PC-9 (cell line): ENCODE measurements at regions not wholly inside any gene's neighbourhood (a gene's known extent, or its start where the extent isn't known, plus 50 kb on each side); places are given as distances from the start of the nearest gene placed in this dataset.
A peak's percentile ranks its signal among the peaks of the same experiment; 100 is the strongest.
"Not testable (repeated sequence)": the region's sequence is repeated elsewhere in the genome, so short reads cannot be mapped to it uniquely, and the experiment has no call there.

ENCODE experiments used
- BruUV-seq: library from RNA; stranded (reverse); fragments of 400-500 nt; replicated peaks from 2 replicates; lab custom pipeline; 2021; lab: Mats Ljungman, UMichigan
- CTCF ChIA-PET: fragments of 300-600 bp; sonication (Branson Sonifier 250); formaldehyde crosslinking; loops from one replicate; lab custom pipeline; 2022; ENCODE audit warnings: antibody characterized with exemption; lab: Charles Lee
- POLR2A ChIA-PET: fragments of 300-600 bp; sonication (Branson Sonifier 250); formaldehyde crosslinking; loops from one replicate; lab custom pipeline; 2022; ENCODE audit warnings: antibody characterized with exemption; ENCODE audit not compliant: unreplicated experiment; lab: Charles Lee
- DNase-seq, 2 experiments: peaks; one replicate each; pipeline versions ENCODE4 v3.0.0 to v3.0.0-alpha.2; 2015 to 2022; ENCODE audit warnings: mixed read lengths in 1 of 2
- H2AFZ ChIP-seq: fragments of 200-600 bp; sonication (generic); 2 replicates; pipeline ENCODE4 v1.8.1; 2017; ENCODE audit warnings: antibody characterized with exemption
- H3F3A ChIP-seq: fragments of 200-600 bp; sonication (generic); 2 replicates; pipeline ENCODE4 v1.8.1; 2017; ENCODE audit warnings: antibody characterized with exemption, mild to moderate bottlenecking, low read depth; ENCODE audit not compliant: insufficient read depth
- H3K27ac ChIP-seq: fragments of 200-600 bp; sonication (generic); 2 replicates; pipeline ENCODE4 v1.6.1; 2016; ENCODE audit warnings: mixed run types
- H3K27me3 ChIP-seq: fragments of 200-600 bp; sonication (generic); 2 replicates; pipeline ENCODE4 v1.6.1; 2016; ENCODE audit warnings: low read depth, mixed run types; ENCODE audit not compliant: insufficient read depth
- H3K36me3 ChIP-seq: fragments of 200-600 bp; sonication (generic); 2 replicates; pipeline ENCODE4 v1.6.1; 2016; ENCODE audit warnings: low read depth, mixed run types
- H3K4me1 ChIP-seq: fragments of 200-600 bp; sonication (generic); replicated peaks from 2 replicates; pipeline ENCODE4 v1.6.1; 2016; ENCODE audit warnings: mixed run types; ENCODE audit not compliant: insufficient read depth
- H3K4me2 ChIP-seq: fragments of 200-600 bp; sonication (generic); 2 replicates; pipeline ENCODE4 v1.6.1; 2017; ENCODE audit warnings: mixed run types
- H3K4me3 ChIP-seq: fragments of 200-600 bp; sonication (generic); 2 replicates; pipeline ENCODE4 v1.6.1; 2016; ENCODE audit warnings: mixed run types
- H3K79me2 ChIP-seq: fragments of 200-600 bp; sonication (generic); 2 replicates; pipeline ENCODE4 v1.6.1; 2017; ENCODE audit warnings: low read depth, mixed run types
- H3K9me2 ChIP-seq: fragments of 200-600 bp; sonication (generic); 2 replicates; pipeline ENCODE4 v1.8.1; 2017; ENCODE audit warnings: mild to moderate bottlenecking; ENCODE audit not compliant: insufficient read depth
- H3K9me3 ChIP-seq: fragments of 200-600 bp; sonication (generic); 2 replicates; pipeline ENCODE4 v1.8.1; 2016; ENCODE audit warnings: low read depth; ENCODE audit not compliant: insufficient read depth
- H4K20me1 ChIP-seq: fragments of 200-600 bp; sonication (generic); 2 replicates; pipeline ENCODE4 v1.8.1; 2017; ENCODE audit not compliant: insufficient read depth
- EZH2 ChIP-seq: fragments of 200-600 bp; sonication (generic); IDR thresholded peaks from 2 replicates; pipeline ENCODE4 v1.8.0; 2017; ENCODE audit warnings: antibody characterized with exemption, low read depth
- intact Hi-C: fragments of 100-400 bp; cut with micrococcal nuclease; formaldehyde crosslinking; loops from one replicate; pipeline ENCODE4 v1.10.0; 2022; ENCODE audit not compliant: unreplicated experiment
- TF ChIP-seq, protein P1 (sequence below): fragments of 200-600 bp; sonication (generic); conservative IDR thresholded peaks from 2 replicates; pipeline ENCODE4 v1.6.1; 2017; ENCODE audit warnings: mixed run types, antibody characterized with exemption, mild to moderate bottlenecking, moderate library complexity

DNA sequence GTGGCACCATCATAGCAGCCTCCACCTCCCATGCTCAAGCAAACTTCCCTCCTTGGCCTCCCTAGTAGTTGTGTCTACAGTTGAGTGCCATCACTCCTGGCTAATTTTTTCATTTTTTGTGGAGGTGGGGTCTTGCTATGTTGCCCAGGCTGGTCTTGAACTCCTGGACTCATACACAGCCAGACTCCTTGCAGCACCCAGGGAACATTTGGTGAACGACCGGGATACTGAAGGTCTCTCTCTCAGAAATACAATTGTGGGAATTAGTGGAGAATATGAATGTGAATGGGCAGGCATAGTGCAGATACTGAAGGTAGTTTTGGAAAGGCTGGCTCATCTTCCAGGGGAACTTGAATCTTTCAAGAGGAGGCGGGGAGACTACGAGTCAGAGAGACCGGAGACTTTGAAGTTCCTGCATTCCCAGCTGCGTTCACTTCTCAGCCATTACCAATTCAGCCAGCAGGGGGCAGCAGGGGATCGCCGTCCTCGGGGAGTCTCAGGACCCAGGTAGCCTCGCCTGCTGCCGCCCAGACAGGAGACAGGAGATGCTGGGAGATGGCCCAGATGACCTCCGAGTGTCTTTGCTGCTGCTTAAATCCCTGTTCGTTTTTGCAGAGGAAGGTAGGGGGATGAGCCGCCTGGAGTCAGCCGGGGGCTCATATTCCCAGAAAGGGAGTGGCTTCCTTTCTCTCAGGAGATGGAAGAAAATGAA lies 68.6 kb downstream of the HAPSTR1 start:
- Histone ChIP-seq H2AFZ (no peak overlapping the region), H3K27me3 (peaks cover 6% of the 10 kb centered on the region; the same call in 1 of the 2 replicates), H4K20me1 (no peaks in the 10 kb centered on the region), H3K4me1 (no peaks in the 10 kb centered on the region), H3K9me3 (no peaks in the 10 kb centered on the region), H3F3A (no peaks in the 10 kb centered on the region), H3K27ac (no peak overlapping the region), H3K79me2 (no peaks in the 10 kb centered on the region), H3K36me3 (no peaks in the 10 kb centered on the region), H3K4me2 (no peak overlapping the region), H3K9me2 (no peaks in the 10 kb centered on the region), H3K4me3 (no peak overlapping the region)
- ChIA-PET CTCF (interaction anchor here (0.6 kb wide), 3 partner anchors 108 to 397 kb away, joined by 3 to 6 read pairs (median 4); no protein-coding TSS in a partner anchor), POLR2A (no interaction called here)
- TF ChIP-seq, protein P1, sequence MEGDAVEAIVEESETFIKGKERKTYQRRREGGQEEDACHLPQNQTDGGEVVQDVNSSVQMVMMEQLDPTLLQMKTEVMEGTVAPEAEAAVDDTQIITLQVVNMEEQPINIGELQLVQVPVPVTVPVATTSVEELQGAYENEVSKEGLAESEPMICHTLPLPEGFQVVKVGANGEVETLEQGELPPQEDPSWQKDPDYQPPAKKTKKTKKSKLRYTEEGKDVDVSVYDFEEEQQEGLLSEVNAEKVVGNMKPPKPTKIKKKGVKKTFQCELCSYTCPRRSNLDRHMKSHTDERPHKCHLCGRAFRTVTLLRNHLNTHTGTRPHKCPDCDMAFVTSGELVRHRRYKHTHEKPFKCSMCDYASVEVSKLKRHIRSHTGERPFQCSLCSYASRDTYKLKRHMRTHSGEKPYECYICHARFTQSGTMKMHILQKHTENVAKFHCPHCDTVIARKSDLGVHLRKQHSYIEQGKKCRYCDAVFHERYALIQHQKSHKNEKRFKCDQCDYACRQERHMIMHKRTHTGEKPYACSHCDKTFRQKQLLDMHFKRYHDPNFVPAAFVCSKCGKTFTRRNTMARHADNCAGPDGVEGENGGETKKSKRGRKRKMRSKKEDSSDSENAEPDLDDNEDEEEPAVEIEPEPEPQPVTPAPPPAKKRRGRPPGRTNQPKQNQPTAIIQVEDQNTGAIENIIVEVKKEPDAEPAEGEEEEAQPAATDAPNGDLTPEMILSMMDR = peak; percentile 96
- no peak for TF ChIP-seq EZH2
- intact Hi-C loops = loop anchor here (1.0 kb wide), 2 partner anchors 1349 to 1577 kb away; no protein-coding TSS in a partner anchor
- no TSS peak for BruUV-seq
- DNase-seq = peak; percentile 45 to 86

DNA sequence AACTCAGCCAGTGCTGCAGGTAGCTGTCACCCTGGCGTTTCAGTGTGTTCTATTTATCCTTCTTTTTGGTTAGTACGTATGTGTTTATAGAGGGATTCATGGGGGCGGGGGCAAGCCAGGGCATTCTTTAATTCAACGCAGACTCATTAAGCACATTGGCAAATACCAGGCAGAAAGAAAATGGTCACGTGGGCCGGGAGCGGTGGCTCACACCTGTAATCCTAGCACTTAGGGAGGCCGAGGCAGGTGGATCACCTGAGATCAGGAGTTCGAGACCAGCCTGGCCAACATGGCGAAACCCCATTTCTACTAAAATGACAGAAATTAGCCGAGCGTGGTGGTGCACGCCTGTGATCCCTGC lies 69.1 kb downstream of the HAPSTR1 start:
- no TSS peak for BruUV-seq
- no peak overlapping the region for H3K4me3 ChIP-seq
- POLR2A ChIA-PET = no interaction called here
- no peaks in the 10 kb centered on the region for H3K4me1 ChIP-seq
- H2AFZ ChIP-seq = no peak overlapping the region
- DNase-seq = no peak
- H3K9me2 ChIP-seq = no peaks in the 10 kb centered on the region
- no peaks in the 10 kb centered on the region for H3F3A ChIP-seq
- H3K36me3 ChIP-seq = no peaks in the 10 kb centered on the region
- H3K9me3 ChIP-seq = no peaks in the 10 kb centered on the region
- intact Hi-C loops = loop anchor here (1.0 kb wide), 2 partner anchors 1349 to 1577 kb away; no protein-coding TSS in a partner anchor
- H3K27me3 ChIP-seq = peaks cover 10% of the 10 kb centered on the region
- CTCF ChIA-PET = interaction anchor here (0.6 kb wide), 2 partner anchors 108 to 398 kb away, joined by 3 to 6 read pairs; no protein-coding TSS in a partner anchor
- H3K27ac ChIP-seq = no peak overlapping the region
- no peak for TF ChIP-seq EZH2
- TF ChIP-seq, protein P1 = no peak
- no peaks in the 10 kb centered on the region for H3K79me2 ChIP-seq
- H3K4me2 ChIP-seq = no peak overlapping the region
- no peaks in the 10 kb centered on the region for H4K20me1 ChIP-seq

DNA sequence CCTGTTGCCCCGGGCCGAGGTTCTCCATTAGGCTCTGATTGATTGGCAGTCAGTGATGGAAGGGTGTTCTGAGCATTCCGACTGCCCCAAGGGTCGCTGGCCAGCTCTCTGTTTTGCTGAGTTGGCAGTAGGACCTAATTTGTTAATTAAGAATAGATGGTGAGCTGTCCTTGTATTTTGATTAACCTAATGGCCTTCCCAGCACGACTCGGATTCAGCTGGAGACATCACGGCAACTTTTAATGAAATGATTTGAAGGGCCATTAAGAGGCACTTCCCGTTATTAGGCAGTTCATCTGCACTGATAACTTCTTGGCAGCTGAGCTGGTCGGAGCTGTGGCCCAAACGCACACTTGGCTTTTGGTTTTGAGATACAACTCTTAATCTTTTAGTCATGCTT lies 74.2 kb downstream of the HAPSTR1 start:
- DNase-seq = no peak
- H3K36me3 ChIP-seq = no peaks in the 10 kb centered on the region
- H3K9me3 ChIP-seq = no peaks in the 10 kb centered on the region
- no peak overlapping the region for H2AFZ ChIP-seq
- no peak overlapping the region for H3K27ac ChIP-seq
- intact Hi-C loops = no loop called here
- H3K4me2 ChIP-seq = no peak overlapping the region
- H3K79me2 ChIP-seq = no peaks in the 10 kb centered on the region
- no peak overlapping the region for H3K4me3 ChIP-seq
- peaks cover 30% of the 10 kb centered on the region for H3K27me3 ChIP-seq
- no peaks in the 10 kb centered on the region for H3F3A ChIP-seq
- BruUV-seq = no TSS peak
- H3K4me1 ChIP-seq = no peaks in the 10 kb centered on the region
- ChIA-PET CTCF (no interaction called here), POLR2A (no interaction called here)
- H3K9me2 ChIP-seq = no peaks in the 10 kb centered on the region
- TF ChIP-seq, protein P1 = no peak
- TF ChIP-seq EZH2 = no peak
- no peaks in the 10 kb centered on the region for H4K20me1 ChIP-seq

DNA sequence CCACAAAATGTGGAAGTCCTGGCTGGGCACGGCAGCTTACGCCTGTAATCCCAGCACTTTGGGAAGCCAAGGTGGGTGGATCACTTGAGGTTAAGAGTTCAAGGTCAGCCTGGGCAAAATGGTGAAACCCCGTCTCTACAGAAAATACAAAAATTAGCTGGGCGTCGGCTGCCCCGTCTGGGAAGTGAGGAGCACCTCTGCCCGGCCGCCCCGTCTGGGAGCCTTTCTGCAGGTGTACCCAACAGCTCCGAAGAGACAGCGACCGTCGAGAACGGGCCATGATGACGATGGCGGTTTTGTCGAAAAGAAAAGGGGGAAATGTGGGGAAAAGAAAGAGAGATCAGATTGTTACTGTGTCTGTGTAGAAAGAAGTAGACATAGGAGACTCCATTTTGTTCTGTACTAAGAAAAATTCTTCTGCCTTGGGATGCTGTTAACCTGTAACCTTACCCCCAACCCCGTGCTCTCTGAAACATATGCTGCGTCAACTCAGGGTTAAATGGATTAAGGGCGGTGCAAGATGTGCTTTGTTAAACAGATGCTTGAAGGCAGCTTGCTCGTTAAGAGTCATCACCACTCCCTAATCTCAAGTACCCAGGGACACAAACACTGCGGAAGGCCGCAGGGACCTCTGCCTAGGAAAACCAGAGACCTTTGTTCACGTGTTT lies 75.0 kb downstream of the HAPSTR1 start:
- peaks cover 30% of the 10 kb centered on the region for H3K27me3 ChIP-seq
- H3K27ac ChIP-seq, H3K36me3 ChIP-seq, H2AFZ ChIP-seq, H3K4me2 ChIP-seq, H4K20me1 ChIP-seq, intact Hi-C loops, H3K4me1 ChIP-seq, CTCF ChIA-PET, BruUV-seq, DNase-seq, H3K4me3 ChIP-seq, H3K9me3 ChIP-seq, H3K9me2 ChIP-seq, H3K79me2 ChIP-seq, POLR2A ChIA-PET, H3F3A ChIP-seq: not testable (repeated sequence)
